ENCODE measurements at regions not wholly inside any gene's neighbourhood (a gene's known extent, or its start where the extent isn't known, plus 50 kb on each side); places are given as distances from the start of the nearest gene placed in this dataset.

DNA sequence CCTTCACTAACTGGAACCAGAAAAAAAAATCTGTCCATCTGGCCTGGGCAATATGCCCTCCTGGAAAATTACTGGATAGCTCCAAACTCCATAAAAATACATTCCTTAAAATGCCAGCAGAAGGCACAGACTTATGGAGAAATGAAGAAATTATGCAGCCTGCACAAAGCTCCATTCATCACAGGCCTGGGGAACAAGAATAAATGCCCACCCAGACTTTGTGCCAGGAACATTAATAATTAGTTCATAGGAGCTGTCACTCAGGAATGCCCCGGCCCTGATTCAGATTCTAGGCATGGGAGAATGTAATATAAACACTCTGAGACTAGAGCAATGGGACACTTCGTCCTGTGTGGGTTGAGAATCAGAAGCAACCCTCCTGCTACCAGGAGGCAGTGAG lies 199.3 kb downstream of the OTOR start:
- TF ChIP-seq, protein P1, sequence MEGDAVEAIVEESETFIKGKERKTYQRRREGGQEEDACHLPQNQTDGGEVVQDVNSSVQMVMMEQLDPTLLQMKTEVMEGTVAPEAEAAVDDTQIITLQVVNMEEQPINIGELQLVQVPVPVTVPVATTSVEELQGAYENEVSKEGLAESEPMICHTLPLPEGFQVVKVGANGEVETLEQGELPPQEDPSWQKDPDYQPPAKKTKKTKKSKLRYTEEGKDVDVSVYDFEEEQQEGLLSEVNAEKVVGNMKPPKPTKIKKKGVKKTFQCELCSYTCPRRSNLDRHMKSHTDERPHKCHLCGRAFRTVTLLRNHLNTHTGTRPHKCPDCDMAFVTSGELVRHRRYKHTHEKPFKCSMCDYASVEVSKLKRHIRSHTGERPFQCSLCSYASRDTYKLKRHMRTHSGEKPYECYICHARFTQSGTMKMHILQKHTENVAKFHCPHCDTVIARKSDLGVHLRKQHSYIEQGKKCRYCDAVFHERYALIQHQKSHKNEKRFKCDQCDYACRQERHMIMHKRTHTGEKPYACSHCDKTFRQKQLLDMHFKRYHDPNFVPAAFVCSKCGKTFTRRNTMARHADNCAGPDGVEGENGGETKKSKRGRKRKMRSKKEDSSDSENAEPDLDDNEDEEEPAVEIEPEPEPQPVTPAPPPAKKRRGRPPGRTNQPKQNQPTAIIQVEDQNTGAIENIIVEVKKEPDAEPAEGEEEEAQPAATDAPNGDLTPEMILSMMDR (IDR thresholded peaks at IDR 0.05), result no peak
- TF ChIP-seq POLR2A (IDR thresholded peaks at IDR 0.05) (no peak), POLR2AphosphoS5 (IDR thresholded peaks at IDR 0.05) (no peak)
